ENCODE measurements at regions not wholly inside any gene's neighbourhood (a gene's known extent, or its start where the extent isn't known, plus 50 kb on each side); places are given as distances from the start of the nearest gene placed in this dataset.

DNA sequence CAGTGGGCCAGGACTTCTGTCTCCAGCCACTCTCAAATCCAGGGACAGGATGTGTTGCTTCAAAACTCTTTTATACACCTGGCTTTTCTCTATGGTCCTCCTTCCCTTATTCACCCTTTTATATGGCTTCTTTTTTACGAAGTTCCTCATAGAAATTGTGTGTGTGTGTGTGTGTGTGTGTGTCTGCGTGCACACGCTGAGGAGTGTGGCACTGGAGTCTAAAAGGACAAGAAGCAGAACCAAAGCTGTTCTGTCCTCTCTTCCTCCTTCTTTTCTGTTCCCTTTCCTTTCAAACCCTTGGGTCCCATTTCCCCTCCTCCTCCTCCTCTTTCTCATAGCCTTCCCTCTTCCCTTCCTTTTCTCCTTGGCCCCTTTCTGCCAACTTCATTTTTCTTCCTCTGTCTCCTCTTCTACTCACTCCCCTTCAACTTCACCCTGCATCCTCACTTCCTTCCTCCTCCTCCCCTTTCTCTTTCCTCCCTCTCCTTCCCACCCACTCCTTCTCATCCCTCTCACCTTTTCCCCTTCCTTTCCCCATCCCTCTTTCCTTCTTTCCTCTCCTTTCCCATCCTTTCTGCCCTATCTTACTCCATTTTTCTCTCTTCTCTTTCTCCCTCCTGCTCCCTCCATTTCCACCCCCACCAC, 360.5 kb downstream of the MID1IP1 start:
- H3K4me3 ChIP-seq, result no peak overlapping the region
- TF ChIP-seq CTCF (IDR thresholded peaks at IDR 0.05) (no peak), EP300 (IDR thresholded peaks at IDR 0.05; ENCODE audit: low read depth) (no peak), POLR2A (IDR thresholded peaks at IDR 0.05) (no peak), POLR2AphosphoS5 (IDR thresholded peaks at IDR 0.05) (no peak)
- in situ Hi-C loops (cut with MboI; ENCODE audit: low pct_ligation_motif_present in 1 of 4, low pct_unique_long_range_greater_than_20kb in 1 of 4, low sequenced_read_pairs in 3 of 4) (loop anchor here in 1 of 4 donors (25.0 kb wide), 1 partner anchor 399 kb away; no protein-coding TSS in a partner anchor), intact Hi-C loops (cut with DNase I; ENCODE audit: low total_unique reads) (loop anchor here (5.0 kb wide), 1 partner anchor 64 kb away; no protein-coding TSS in a partner anchor)
- peaks cover 0 to 8% (median 0%) of the 10 kb centered on the region in 4 donors for H3K4me1 ChIP-seq
- no peak for DNase-seq
- no peaks in the 10 kb centered on the region for H3K9me3 ChIP-seq
- 40% methylated on average over 3 of the region's 3 CpGs; no CpG with 5 or more reads in 1 of the 2 donors for WGBS, 2 donors (ENCODE audit: low coverage in 1 of 2)
- H3K36me3 ChIP-seq, result no peaks in the 10 kb centered on the region
- no peak overlapping the region for H3K27ac ChIP-seq
- H3K27me3 ChIP-seq, result no peaks in the 10 kb centered on the region

- H3K4me1 ChIP-seq, result peaks cover 0 to 8% (median 0%) of the 10 kb centered on the region in 4 donors
- peak overlapping the region in 1 of 4 donors; percentile 25 for H3K4me3 ChIP-seq
- TF ChIP-seq POLR2AphosphoS5 (IDR thresholded peaks at IDR 0.05) (no peak), CTCF (IDR thresholded peaks at IDR 0.05) (peak in 2 of 5 experiments; percentile 5 to 13)
- no peaks in the 10 kb centered on the region for H3K27me3 ChIP-seq
- DNase-seq, result peak; percentile 57
- H3K36me3 ChIP-seq, result no peaks in the 10 kb centered on the region
- intact Hi-C loops (cut with DNase I; ENCODE audit: low total_unique reads), result loop anchor here (5.0 kb wide), 1 partner anchor 65 kb away; no protein-coding TSS in a partner anchor
- H3K27ac ChIP-seq, result no peak overlapping the region
- in situ Hi-C loops (cut with MboI; ENCODE audit: low pct_ligation_motif_present in 1 of 4, low pct_unique_long_range_greater_than_20kb in 1 of 4, low sequenced_read_pairs in 3 of 4), result loop anchor here in 1 of 4 donors (25.0 kb wide), 1 partner anchor 400 kb away; no protein-coding TSS in a partner anchor
- H3K9me3 ChIP-seq, result no peaks in the 10 kb centered on the region
- WGBS, 2 donors (ENCODE audit: low coverage in 1 of 2), result 13 to 45% methylated on average over 3 to 28 of the region's 29 CpGs
Measured at GRCh38 chrX:39162322-39162735, 361.1 kb downstream of the MID1IP1 start.

DNA sequence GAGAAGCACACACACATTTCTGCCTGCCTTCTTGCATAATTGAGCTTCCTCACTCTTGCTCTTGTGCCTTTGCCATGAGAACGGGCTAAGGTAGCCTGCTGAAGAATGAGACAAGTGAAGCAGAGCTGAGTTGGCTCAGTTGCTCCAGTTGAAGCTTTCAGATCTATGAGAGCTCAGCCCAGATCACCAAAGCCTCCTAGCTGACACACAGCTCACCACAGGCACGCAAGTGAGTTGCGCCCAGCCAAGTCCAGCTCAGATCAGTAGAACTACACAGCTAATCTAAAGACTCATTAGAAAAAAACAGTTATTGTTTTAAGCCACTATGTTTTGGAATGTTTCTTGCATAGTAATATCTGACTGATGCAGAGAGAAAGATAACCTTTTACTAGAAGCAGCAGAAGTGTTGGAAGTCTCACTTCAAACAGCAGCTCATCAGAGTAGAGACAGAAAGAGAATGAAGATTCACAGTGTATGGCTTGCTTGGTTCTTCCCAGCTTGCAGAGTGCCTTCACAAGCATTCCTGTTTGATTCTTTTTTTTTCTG, 362.4 kb downstream of the MID1IP1 start:
- in situ Hi-C loops (cut with MboI; ENCODE audit: low pct_ligation_motif_present in 1 of 4, low pct_unique_long_range_greater_than_20kb in 1 of 4, low sequenced_read_pairs in 3 of 4) (loop anchor here in 1 of 4 donors (25.0 kb wide), 1 partner anchor 401 kb away; no protein-coding TSS in a partner anchor), intact Hi-C loops (cut with DNase I; ENCODE audit: low total_unique reads) (loop anchor here (5.0 kb wide), 1 partner anchor 66 kb away; no protein-coding TSS in a partner anchor)
- H3K36me3 ChIP-seq, result no peaks in the 10 kb centered on the region

GRCh38 chrX:39164212-39164611, 363.0 kb downstream of the MID1IP1 start:
- DNase-seq, result no peak
- Histone ChIP-seq H3K36me3 (no peaks in the 10 kb centered on the region), H3K27me3 (no peaks in the 10 kb centered on the region), H3K27ac (no peak overlapping the region), H3K9me3 (no peaks in the 10 kb centered on the region), H3K4me3 (no peak overlapping the region), H3K4me1 (peaks cover 0 to 8% (median 0%) of the 10 kb centered on the region in 4 donors)
- 66% methylated on average over 3 of the region's 3 CpGs; no CpG with 5 or more reads in 1 of the 2 donors for WGBS, 2 donors (ENCODE audit: low coverage in 1 of 2)
- TF ChIP-seq EP300 (IDR thresholded peaks at IDR 0.05; ENCODE audit: low read depth) (no peak), CTCF (IDR thresholded peaks at IDR 0.05) (no peak), POLR2A (IDR thresholded peaks at IDR 0.05) (no peak), POLR2AphosphoS5 (IDR thresholded peaks at IDR 0.05) (no peak)
- intact Hi-C loops (cut with DNase I; ENCODE audit: low total_unique reads) (loop anchor here (5.0 kb wide), 1 partner anchor 67 kb away; no protein-coding TSS in a partner anchor), in situ Hi-C loops (cut with MboI; ENCODE audit: low pct_ligation_motif_present in 1 of 4, low pct_unique_long_range_greater_than_20kb in 1 of 4, low sequenced_read_pairs in 3 of 4) (loop anchor here in 1 of 4 donors (25.0 kb wide), 1 partner anchor 402 kb away; no protein-coding TSS in a partner anchor)

More for the DNA sequence above, 362.4 kb downstream of the MID1IP1 start:
- WGBS, 2 donors (ENCODE audit: low coverage in 1 of 2), result 85% methylated on average over 3 of the region's 3 CpGs; no CpG with 5 or more reads in 1 of the 2 donors
- no peak for DNase-seq
- no peak for TF ChIP-seq POLR2A (IDR thresholded peaks at IDR 0.05)
- no peaks in the 10 kb centered on the region for H3K9me3 ChIP-seq
- no peak overlapping the region for H3K4me3 ChIP-seq
- no peaks in the 10 kb centered on the region for H3K27me3 ChIP-seq
- H3K4me1 ChIP-seq, result peaks cover 0 to 8% (median 0%) of the 10 kb centered on the region in 4 donors
- no peak overlapping the region for H3K27ac ChIP-seq

Data from transverse colon (tissue), 4 donors.